ENCODE measurements at regions not wholly inside any gene's neighbourhood (a gene's known extent, or its start where the extent isn't known, plus 50 kb on each side); places are given as distances from the start of the nearest gene placed in this dataset.

- TF ChIP-seq REST (IDR thresholded peaks at IDR 0.05; ENCODE audit: unreplicated experiment) (no peak), JUNB (IDR thresholded peaks at IDR 0.05; ENCODE audit: unreplicated experiment) (no peak), ZNF331 (CRISPR knock-in tag; IDR thresholded peaks at IDR 0.05; ENCODE audit: low read depth) (no peak), ZNF114 (CRISPR knock-in tag; IDR thresholded peaks at IDR 0.05) (no peak), EZH2 (IDR thresholded peaks at IDR 0.05; ENCODE audit: low read depth, unreplicated experiment) (no peak), CREB1 (CRISPR knock-in tag; IDR thresholded peaks at IDR 0.05; ENCODE audit: low read depth) (no peak), STAT1 (IDR thresholded peaks at IDR 0.05; ENCODE audit: unreplicated experiment) (no peak)
- TF ChIP-seq, protein P1, sequence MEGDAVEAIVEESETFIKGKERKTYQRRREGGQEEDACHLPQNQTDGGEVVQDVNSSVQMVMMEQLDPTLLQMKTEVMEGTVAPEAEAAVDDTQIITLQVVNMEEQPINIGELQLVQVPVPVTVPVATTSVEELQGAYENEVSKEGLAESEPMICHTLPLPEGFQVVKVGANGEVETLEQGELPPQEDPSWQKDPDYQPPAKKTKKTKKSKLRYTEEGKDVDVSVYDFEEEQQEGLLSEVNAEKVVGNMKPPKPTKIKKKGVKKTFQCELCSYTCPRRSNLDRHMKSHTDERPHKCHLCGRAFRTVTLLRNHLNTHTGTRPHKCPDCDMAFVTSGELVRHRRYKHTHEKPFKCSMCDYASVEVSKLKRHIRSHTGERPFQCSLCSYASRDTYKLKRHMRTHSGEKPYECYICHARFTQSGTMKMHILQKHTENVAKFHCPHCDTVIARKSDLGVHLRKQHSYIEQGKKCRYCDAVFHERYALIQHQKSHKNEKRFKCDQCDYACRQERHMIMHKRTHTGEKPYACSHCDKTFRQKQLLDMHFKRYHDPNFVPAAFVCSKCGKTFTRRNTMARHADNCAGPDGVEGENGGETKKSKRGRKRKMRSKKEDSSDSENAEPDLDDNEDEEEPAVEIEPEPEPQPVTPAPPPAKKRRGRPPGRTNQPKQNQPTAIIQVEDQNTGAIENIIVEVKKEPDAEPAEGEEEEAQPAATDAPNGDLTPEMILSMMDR (conservative IDR thresholded peaks at IDR 0.05; ENCODE audit: low read depth in 2 of 2) = no peak
These were observed 254.2 kb downstream of the COG6 start (continued) for GRCh38 chr13:39909634-39910033.

DNA sequence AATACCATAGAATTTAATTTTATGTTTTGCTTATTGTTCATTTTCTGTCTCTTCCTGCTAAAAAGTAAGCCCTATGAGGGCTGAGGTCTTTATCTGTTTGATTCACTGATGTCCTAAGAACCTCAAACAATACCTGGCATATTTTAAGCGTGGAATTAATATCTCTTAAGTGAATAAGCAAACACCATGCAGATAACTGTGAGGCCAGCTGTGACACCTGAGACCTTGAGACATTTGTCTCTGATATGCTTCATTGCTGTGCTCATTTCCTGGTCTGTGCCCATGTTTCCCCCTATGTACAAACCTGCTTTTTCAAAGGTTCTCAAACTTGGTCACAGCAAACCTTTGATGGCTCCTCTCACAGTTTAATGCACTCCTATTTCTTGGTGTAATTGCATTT is 254.6 kb downstream of the COG6 start:
- H3K9me3 Mint-ChIP-seq = peaks cover 4% of the 10 kb centered on the region; the same call in 2 of the 3 replicates
- TF ChIP-seq REST (IDR thresholded peaks at IDR 0.05; ENCODE audit: unreplicated experiment) (no peak), EZH2 (IDR thresholded peaks at IDR 0.05; ENCODE audit: low read depth, unreplicated experiment) (no peak)
- TF ChIP-seq, protein P1 (conservative IDR thresholded peaks at IDR 0.05; ENCODE audit: low read depth in 2 of 2) = no peak
- no peaks in the 10 kb centered on the region for H3K27me3 Mint-ChIP-seq (ENCODE audit: insufficient read depth, low read depth, poor library complexity)

More for the DNA sequence above, 254.6 kb downstream of the COG6 start:
- Histone ChIP-seq H3K4me3 (no peak overlapping the region), H3K36me3 (ENCODE audit: insufficient read depth) (no peaks in the 10 kb centered on the region), H3F3A (replicated peaks; ENCODE audit: low read depth) (no peaks in the 10 kb centered on the region), H3K9me2 (ENCODE audit: insufficient read depth) (peaks cover 9% of the 10 kb centered on the region; the same call in 1 of the 2 replicates), H3K79me2 (replicated peaks; ENCODE audit: insufficient read depth) (no peaks in the 10 kb centered on the region), H3K4me2 (no peak overlapping the region), H3K27ac (ENCODE audit: low read depth) (no peak overlapping the region), H3K27me3 (ENCODE audit: insufficient read depth) (no peaks in the 10 kb centered on the region), H4K20me1 (replicated peaks; ENCODE audit: insufficient read depth) (no peaks in the 10 kb centered on the region), H2AFZ (no peak overlapping the region), H3K4me1 (ENCODE audit: insufficient read depth) (no peaks in the 10 kb centered on the region)
- ATAC-seq (no peak), DNase-seq (ENCODE audit: low spot score) (no peak)
- no peaks in the 10 kb centered on the region for H3K36me3 Mint-ChIP-seq (ENCODE audit: low read depth)
- no peak overlapping the region for H3K4me3 Mint-ChIP-seq
- H3K4me1 Mint-ChIP-seq = no peaks in the 10 kb centered on the region
- no peak overlapping the region for H3K27ac Mint-ChIP-seq

Measured in GM23338 (cell line).